Esophagus muscularis mucosa (tissue), 4 donors: ENCODE measurements at regions not wholly inside any gene's neighbourhood (a gene's known extent, or its start where the extent isn't known, plus 50 kb on each side); places are given as distances from the start of the nearest gene placed in this dataset.
A peak's percentile ranks its signal among the peaks of the same experiment; 100 is the strongest.

Source experiments
- DNase-seq: peaks from one replicate; pipeline ENCODE4 v3.0.0-alpha.2; 2017; ENCODE audit errors: extremely low spot score
- H3K27ac ChIP-seq, 4 donors: fragments of 200-600 bp; sonication (generic); replicated peaks in 1 of 4; 1 replicate in 3 of 4; 2 replicates in 1 of 4; pipeline ENCODE4 v1.5.1; 2016 to 2019; ENCODE audit warnings: mild to moderate bottlenecking in 1 of 4
- H3K27me3 ChIP-seq, 4 donors: fragments of 200-600 bp; sonication (generic); one replicate each; pipeline versions ENCODE4 v1.5.1 to v1.6.0; 2016 to 2019
- H3K36me3 ChIP-seq, 4 donors: fragments of 200-600 bp; sonication (generic); one replicate each; pipeline ENCODE4 v1.5.1; 2016 to 2019
- H3K4me1 ChIP-seq, 4 donors: fragments of 200-600 bp; sonication (generic); one replicate each; pipeline ENCODE4 v1.5.1; 2016 to 2019
- H3K4me3 ChIP-seq, 4 donors: fragments of 200-600 bp; sonication (generic); 1 replicate in 2 of 4; 2 replicates in 2 of 4; pipeline ENCODE4 v1.5.1; 2016 to 2019; ENCODE audit warnings: mild to moderate bottlenecking in 4 of 4, moderate library complexity in 1 of 4
- H3K9me3 ChIP-seq, 4 donors: fragments of 200-600 bp; sonication (generic); 1 replicate in 3 of 4; 2 replicates in 1 of 4; pipeline ENCODE4 v1.5.1; 2016 to 2019
- EP300 ChIP-seq: sonication (generic); formaldehyde crosslinking; IDR thresholded peaks from one replicate; pipeline ENCODE4 v1.6.1; 2017; ENCODE audit warnings: antibody characterized with exemption
- POLR2A ChIP-seq: fragments of 450-650 bp; IDR thresholded peaks from one replicate; pipeline ENCODE4 v1.6.1; 2017; ENCODE audit warnings: antibody characterized with exemption, moderate library complexity, mild to moderate bottlenecking, low read depth
- POLR2AphosphoS5 ChIP-seq, 2 donors: sonication (generic); formaldehyde crosslinking; IDR thresholded peaks; one replicate each; pipeline ENCODE4 v1.6.1; 2017; ENCODE audit warnings: antibody characterized with exemption in 2 of 2
- WGBS: methylation state at CpG from one replicate; pipeline ENCODE4 v1.1.5; 2018; 5-methylcytosine and 5-hydroxymethylcytosine counted together
- intact Hi-C: fragments of 100-400 bp; cut with DNase I; formaldehyde crosslinking; loops from one replicate; pipeline ENCODE4 v1.15.1; 2023
- small RNA-seq, 3 donors: library from RNA; depleted of rRNA; stranded (forward); fragments of <200 nt; gene quantifications; one replicate each; pipeline ENCODE3, GENCODE V24; 2016
- TF ChIP-seq, protein P1 (sequence below), 3 experiments: fragments of 200-600 bp in 2 of 3; fragments of 450-650 bp in 1 of 3; sonication (generic) in 2 of 3; IDR thresholded peaks; one replicate each; pipeline ENCODE4 v1.5.1; 2017 to 2019; ENCODE audit warnings: antibody characterized with exemption in 3 of 3, mild to moderate bottlenecking in 2 of 3, moderate library complexity in 1 of 3

DNA sequence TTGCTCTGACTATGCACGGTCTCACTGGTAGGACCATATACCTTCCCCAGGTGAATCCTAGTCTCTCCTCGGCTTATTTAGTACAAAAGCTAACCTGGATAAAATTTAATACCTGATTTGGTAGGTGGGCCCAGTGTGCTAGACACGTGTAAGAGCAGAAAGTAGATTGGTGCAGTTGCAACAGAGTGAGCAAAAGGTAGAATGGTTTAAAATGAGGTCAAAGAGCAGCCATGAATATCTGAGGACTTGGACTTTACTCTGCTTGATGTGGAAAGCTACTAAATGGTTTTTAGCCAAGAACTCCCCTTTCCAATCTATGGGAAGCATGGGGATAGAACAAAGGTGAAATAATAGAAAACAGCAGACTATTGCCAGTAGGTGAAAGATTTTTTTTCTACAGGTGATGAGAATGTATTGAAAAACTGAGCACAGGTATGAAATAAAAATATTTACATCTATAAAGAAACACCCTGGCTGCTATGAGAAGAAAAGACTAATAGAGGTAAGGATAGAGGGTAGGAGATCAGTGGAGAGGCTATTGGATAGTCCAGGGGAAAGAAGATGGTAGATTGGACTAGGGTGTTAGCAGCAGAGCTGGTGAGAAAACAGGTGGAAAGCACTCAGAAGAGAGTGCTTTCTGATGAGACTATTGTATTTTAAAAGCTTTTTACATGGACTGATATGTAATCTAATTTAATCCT, 61.3 kb upstream of the BCL9 start:
- no peak for TF ChIP-seq POLR2A
- TF ChIP-seq POLR2AphosphoS5 (IDR thresholded peaks at IDR 0.05) = no peak
- no peak for TF ChIP-seq EP300
- TF ChIP-seq, protein P1, sequence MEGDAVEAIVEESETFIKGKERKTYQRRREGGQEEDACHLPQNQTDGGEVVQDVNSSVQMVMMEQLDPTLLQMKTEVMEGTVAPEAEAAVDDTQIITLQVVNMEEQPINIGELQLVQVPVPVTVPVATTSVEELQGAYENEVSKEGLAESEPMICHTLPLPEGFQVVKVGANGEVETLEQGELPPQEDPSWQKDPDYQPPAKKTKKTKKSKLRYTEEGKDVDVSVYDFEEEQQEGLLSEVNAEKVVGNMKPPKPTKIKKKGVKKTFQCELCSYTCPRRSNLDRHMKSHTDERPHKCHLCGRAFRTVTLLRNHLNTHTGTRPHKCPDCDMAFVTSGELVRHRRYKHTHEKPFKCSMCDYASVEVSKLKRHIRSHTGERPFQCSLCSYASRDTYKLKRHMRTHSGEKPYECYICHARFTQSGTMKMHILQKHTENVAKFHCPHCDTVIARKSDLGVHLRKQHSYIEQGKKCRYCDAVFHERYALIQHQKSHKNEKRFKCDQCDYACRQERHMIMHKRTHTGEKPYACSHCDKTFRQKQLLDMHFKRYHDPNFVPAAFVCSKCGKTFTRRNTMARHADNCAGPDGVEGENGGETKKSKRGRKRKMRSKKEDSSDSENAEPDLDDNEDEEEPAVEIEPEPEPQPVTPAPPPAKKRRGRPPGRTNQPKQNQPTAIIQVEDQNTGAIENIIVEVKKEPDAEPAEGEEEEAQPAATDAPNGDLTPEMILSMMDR (IDR thresholded peaks at IDR 0.05) = no peak
- H3K4me3 ChIP-seq = no peak overlapping the region
- 66% methylated on average over 3 of the region's 3 CpGs for WGBS
- H3K9me3 ChIP-seq = no peaks in the 10 kb centered on the region
- H3K27me3 ChIP-seq = peaks cover 0 to 3% (median 0%) of the 10 kb centered on the region in 4 donors
- no peaks in the 10 kb centered on the region for H3K36me3 ChIP-seq
- no peak for DNase-seq
- intact Hi-C loops = no loop called here
- H3K4me1 ChIP-seq = no peaks in the 10 kb centered on the region
- no peak overlapping the region for H3K27ac ChIP-seq

DNA sequence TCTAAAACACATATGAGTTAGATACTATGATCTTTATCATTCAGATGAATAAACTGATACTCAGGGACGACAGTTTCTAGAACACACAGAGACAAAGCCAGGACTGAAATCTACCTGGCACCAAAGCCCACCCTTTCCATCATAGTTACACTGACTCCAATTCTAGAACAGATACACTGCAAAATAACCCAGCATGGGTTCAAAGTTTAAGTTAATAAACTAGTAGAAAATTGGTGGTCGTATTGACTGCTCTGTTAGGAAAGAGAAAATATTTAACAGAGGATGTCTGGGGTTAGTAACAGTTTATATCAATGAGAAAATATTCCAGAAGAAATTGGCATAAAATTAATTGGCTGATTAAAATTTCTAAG, 60.8 kb upstream of the BCL9 start:
- Histone ChIP-seq H3K36me3 (no peaks in the 10 kb centered on the region), H3K4me1 (no peaks in the 10 kb centered on the region), H3K27ac (no peak overlapping the region), H3K4me3 (no peak overlapping the region), H3K27me3 (peaks cover 0 to 3% (median 0%) of the 10 kb centered on the region in 4 donors), H3K9me3 (no peaks in the 10 kb centered on the region)
- intact Hi-C loops = no loop called here
- DNase-seq = no peak
- WGBS = 64% methylated on average over 2 of the region's 2 CpGs
- TF ChIP-seq POLR2A = no peak
- TF ChIP-seq POLR2AphosphoS5 (IDR thresholded peaks at IDR 0.05) = no peak
- TF ChIP-seq, protein P1 (IDR thresholded peaks at IDR 0.05) = no peak
- no peak for TF ChIP-seq EP300

DNA sequence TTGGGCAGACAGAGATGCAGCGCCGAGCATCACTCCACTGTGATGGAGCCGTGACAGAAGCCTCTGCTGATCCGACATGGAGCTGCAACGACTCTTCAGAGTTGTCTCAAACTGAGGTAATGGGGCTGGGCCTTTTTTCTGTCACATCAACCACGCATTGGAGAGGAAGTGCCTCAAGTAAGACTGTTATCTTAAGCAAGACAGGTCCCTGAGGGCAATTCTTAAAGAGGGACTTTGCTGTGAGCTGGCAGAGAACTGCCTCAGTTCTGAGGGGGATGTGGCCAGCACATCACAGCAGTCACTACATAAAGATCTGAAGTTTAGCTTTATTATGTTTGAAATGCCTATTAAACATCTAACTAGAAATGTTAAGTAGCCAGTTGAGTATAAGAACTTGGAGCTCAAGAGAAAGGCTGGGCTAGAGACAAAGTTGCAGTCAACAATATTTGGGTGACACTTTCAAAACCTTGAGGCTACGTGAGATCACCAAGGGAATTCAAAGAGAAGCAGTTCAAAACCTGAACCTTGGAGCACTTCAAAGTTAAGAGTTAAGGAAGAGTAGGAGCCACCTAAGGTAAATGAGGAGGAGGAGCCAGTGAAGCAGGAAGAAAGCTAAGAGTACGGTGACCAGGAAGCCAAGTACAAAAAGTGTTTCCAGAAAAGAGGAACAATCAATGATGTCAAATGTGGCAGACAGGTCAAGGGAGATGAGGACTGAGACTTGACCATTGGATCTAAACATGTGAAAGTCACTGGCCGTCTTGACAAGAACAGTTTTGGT, 54.2 kb upstream of the BCL9 start:
- intact Hi-C loops = no loop called here
- no peak for TF ChIP-seq POLR2AphosphoS5 (IDR thresholded peaks at IDR 0.05)
- no peak for TF ChIP-seq POLR2A
- TF ChIP-seq EP300 = no peak
- TF ChIP-seq, protein P1 (IDR thresholded peaks at IDR 0.05) = no peak
- H3K9me3 ChIP-seq = no peaks in the 10 kb centered on the region
- H3K4me1 ChIP-seq = no peaks in the 10 kb centered on the region
- peak; percentile 89 for DNase-seq
- H3K27me3 ChIP-seq = peaks cover 0 to under 1% (median 0%) of the 10 kb centered on the region in 4 donors
- no peak overlapping the region for H3K27ac ChIP-seq
- 71% methylated on average over 9 of the region's 9 CpGs for WGBS
- H3K4me3 ChIP-seq = no peak overlapping the region
- no peaks in the 10 kb centered on the region for H3K36me3 ChIP-seq

- 29% methylated on average over 2 of the region's 2 CpGs for WGBS
- no peaks in the 10 kb centered on the region for H3K27me3 ChIP-seq
- H3K36me3 ChIP-seq = no peaks in the 10 kb centered on the region
- no peak overlapping the region for H3K4me3 ChIP-seq
- peaks cover 0 to 10% (median 9%) of the 10 kb centered on the region in 4 donors for H3K4me1 ChIP-seq
- intact Hi-C loops = no loop called here
- DNase-seq = peak; percentile 10
- H3K9me3 ChIP-seq = no peaks in the 10 kb centered on the region
- no peak overlapping the region for H3K27ac ChIP-seq
- TF ChIP-seq EP300 (no peak), POLR2A (no peak), POLR2AphosphoS5 (IDR thresholded peaks at IDR 0.05) (no peak)
These were observed 50.2 kb upstream of the BCL9 start for GRCh38 chr1:147491098-147491497.

Small RNAs in the stretch of these regions (small RNA-seq; reads per million reads assigned to genes)
- gene RF00019 = 0 reads per million in 3 donors
